ENCODE measurements at regions not wholly inside any gene's neighbourhood (a gene's known extent, or its start where the extent isn't known, plus 50 kb on each side); places are given as distances from the start of the nearest gene placed in this dataset.

DNA sequence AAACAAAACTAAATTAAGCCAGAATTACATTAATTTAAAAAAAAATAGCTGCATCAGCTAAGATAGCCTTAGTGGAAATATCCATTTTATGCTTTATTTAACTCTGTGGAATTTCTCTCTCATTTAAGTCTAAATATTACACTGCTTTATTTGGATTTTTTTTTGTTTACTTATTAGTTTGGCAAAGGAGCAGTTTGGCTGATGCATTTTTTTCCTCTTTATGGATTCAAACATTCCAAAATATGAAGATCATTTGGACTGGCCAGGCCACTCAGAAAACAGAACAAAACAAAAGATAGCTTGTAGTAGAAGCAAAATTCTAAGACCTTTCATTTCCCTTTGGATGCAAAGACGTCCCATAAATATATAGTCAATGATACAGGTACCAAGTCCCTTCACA lies 707.3 kb upstream of the UBE2E2 start:
- DNase-seq = no peak

DNA sequence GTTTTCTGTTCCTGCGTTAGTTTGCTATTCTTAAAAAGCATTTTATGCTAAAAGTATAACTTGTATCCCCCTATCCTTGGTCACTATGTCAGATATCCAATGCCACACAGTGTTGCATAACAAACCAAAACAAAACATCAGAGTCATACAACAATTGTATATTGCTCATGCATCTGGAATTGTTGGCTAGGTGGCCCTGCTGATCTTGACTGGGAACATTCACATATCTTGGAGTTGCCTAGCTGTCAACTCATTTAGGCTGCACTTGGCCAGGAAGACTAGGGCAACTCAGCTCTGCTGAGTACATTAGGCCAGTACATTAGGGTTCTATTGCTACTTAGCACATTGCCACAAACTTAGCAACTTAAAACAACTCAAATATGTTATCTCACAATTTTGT lies 706.5 kb upstream of the UBE2E2 start:
- no peak for DNase-seq

DNA sequence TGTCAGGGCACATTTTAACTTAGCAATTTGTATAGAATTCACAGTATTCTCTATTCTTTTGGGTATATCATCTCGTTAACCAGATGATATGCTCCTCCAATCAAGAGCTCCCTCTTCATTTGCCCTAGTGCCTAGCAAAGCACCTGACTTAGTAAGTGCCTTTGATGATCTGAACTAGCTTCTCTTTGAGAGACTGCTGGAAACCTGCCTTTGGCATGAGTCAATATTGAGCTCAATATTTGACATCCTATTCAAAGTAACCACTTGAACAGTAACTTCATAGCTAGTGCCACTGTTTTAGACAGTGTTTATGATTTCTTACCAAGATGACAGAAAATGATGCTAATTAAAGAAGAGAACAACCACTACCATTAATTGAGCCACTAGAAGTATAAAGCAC lies 696.3 kb upstream of the UBE2E2 start:
- no peak for DNase-seq

DNA sequence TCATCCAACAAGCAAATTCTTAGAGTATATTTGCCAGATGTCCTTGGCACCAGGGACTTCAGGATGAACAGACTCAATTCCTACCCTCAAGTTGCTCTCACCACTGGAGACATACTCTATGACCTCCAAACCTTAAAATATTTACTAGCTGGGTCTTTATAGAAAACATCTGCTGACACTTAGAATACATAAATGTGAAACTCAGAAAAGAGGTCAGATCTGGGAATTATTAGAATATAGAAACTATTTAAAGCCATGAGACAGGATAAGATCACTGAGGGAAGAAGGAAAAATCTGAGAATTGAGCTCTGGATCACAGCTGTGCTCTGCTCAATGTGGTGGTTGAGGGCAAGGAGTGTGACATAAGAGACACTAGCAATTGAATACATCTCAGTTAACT lies 695.4 kb upstream of the UBE2E2 start:
- DNase-seq = no peak

DNA sequence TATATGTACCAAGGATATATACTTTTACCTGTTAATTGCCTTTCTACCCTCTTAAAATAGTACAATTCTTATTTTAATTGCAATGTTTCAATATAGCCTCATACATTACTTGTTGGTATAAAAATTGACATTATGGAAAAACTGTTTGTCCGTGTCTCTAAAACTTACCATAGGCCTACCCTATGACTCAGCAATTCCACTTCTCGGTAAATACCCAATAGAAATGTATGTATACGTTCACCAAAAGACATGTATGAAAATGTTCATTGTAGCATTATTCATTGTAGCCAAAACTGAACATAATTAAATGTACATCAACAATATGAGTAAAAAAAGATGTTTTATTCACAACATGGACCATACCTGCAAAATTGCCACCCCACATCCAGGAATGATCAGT lies 679.2 kb upstream of the UBE2E2 start:
- no peak for DNase-seq

DNA sequence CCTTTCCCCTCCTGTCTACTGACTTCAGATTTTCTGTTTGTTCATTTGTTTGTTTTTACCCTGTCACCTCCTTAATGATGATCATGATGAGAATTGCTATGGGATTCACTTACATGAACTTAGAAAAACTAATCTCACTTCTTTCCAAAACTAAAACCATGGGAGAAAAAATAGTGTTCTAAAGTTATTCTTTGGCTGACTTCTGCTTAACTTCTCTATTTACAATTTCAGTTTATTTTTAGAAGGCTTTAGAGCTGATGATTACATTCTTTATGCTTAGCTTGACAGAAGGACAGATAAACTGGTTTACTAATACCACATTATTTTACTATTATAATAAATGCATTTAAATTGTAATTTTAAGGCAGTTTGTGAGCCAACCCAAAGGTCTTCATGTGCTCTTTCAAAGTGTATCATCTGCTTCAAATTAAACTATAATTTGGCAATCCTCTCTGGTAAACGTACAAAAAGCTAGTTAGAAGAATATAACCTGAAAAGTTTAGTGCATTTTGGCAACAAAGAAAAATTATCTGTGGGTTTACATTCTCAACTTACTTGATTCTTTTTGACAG lies 676.8 kb upstream of the UBE2E2 start:
- no peak for DNase-seq

DNA sequence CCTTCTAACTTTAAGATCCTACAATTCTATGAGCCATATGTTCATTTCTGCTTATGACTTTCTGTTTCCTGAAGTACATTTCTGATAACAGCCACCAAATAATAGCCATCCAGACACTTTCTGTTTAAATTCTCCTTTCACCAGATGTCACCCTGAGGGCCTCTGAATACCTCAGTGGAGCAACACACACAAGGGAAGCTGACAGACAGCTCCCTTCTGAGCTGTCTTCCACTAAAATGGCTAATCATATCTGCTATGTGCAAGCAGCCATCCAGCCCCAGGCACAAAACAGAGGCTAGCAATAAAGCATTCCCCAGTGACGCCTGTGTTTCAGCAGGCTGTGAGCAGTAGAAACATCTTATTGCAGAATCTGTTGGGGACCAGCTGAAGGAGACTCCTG lies 666.6 kb upstream of the UBE2E2 start:
- DNase-seq = no peak

DNA sequence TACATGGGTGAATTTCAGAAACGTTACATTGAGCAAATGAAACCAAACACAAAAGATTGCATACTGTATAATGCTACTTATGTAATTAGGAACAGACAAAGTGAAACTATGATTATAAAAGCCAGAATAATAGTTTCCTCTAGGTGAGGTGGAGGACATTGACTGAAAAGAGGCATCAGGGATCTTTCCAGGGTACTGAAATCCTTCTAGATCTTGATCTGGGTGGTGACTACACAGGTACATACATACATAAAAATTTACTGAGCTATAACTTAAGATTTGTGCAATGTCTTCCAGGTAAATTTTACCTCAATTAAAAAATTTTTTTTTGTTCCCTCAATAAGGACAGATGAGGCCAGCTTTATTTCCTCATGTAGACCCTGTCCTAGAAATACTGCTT lies 665.6 kb upstream of the UBE2E2 start:
- no peak for DNase-seq

DNA sequence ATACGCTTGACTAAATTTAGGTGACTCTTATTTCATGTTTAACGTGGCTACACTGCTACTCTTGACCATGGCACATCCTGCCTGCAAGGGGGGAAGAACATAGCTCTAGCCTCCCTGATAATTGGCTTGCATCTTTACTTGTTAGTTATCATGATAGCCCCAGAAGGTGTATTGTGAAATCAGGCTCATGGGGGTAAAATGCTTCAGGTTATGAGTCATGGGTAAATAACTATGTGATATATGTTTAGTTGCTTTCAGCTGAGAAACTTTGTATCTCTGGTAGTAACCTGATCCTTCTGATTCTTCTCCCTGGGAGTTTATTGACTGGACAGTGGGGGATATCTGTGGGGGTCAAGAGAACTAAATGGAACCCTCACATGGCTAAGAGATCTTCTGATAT lies 660.8 kb upstream of the UBE2E2 start:
- no peak for DNase-seq

DNA sequence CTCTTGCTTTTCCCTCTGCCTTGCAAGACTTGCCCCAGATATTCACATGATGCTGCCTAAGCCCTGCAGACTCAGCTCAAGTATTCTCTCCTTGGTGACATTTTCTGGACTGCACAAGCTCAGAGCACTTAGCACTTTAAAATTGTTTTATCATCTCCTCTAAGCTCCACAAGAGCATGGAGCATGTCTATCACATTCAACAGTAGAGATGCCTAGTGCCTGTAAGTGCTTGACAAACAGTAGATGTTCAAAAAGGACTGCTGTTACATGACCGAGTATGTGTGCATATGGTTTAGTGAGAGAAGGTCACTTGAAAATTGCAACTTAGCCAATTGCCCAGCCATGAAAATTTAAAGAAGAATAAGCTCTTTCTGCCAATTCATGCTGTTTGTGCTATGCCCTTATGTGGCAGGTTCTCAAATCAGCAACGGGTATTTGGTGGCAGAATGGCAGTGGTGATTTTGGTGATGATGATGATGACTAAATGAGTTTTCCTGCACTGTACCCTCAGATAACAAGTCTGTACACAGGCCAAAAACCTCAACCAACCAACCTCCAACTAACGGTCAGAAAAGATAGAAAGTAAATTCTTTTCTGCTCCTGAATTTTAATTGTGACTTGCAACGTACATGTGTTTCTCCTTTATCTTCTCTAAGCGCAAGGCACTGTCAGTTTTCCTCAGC lies 647.2 kb upstream of the UBE2E2 start:
- DNase-seq = peak; percentile 96

DNA sequence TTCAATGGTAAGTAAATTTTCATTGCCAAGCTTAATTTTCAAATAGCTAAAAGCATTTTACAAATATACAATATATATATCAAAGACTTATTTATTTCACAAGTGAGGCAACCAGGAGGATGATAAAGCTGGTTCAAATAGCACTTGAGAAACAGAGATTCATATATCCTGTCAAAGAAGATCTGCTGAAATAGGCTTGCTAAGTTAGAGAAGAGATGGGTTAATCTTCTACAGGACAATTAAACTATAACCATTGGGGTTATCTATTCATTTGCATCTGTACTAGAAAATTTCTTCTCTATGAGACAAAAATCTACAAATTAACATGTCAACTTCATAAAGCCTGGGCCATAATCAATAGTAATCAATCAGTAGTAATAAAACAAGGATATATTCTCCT lies 637.7 kb upstream of the UBE2E2 start:
- no peak for DNase-seq

DNA sequence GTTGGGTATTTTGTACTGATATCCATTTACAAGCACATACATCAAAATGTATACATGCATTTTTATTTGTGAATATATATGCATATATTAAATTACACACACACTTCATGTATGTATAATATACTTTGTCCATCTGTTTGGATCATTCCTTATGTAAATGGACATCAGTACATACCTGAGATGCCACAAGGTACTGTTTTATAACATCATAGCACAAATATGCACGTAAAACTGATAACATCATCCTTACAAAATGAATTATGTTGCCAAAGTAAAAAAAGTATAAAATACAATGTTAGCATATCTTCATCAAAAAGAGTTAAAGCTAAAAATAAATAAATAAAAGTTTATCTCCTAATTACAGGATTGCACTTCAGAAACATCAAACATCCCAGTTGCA lies 634.8 kb upstream of the UBE2E2 start:
- no peak for DNase-seq

DNA sequence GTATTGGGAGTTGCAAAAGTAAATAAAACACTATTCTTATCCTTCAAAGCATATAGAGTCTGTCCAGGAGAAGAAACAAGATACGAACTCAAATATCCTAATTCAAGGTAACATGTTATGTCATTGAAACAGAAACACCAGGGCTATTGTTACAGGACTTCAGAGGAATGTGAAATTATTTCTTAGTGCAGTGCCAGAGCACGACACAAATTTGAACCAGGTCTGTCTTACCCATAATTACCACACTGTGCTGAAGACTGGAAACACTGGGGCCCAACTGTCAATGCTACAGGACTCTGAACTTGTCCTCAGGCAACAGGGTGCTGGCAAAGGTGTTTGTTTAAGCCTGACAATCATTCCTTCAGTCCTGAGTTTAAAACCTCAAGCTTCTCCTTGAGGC lies 633.6 kb upstream of the UBE2E2 start:
- DNase-seq = no peak

DNA sequence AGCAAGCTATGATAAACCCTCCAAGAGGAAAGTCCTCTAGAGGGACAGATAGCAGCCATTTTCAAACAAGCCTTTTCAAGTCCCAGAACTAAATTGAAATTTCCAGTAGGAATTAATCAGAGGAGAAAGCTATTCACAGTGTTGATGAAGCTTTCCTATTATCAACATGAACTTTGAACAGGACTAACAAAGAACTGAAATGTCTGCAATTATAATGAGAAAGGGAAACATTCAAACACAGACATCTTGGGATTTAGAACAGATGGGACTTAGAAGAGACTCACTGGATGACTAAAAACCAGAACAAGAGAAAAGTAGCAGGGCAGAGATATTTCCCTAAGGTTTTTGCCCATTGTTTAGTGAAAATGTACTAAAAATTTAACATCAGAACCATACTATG lies 622.1 kb upstream of the UBE2E2 start:
- DNase-seq = no peak

DNA sequence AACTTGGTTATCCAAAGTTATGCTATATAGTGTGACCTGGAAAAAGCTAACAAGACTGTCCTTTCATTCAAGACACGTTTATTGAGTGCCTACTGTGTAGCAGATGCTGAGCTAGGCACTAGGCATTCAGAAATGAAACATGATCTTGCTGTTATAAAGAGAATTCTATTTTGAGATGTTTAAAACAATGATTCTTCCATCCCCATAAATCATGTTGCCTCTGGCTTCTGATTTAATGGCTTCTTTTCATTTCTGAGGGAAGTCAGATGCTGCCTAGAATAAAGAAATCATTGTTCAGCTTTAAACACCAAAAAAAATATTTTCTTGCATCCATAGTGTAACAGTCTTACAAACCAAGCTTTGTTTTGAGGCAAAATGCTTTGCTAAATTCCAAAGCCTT lies 620.9 kb upstream of the UBE2E2 start:
- DNase-seq = no peak

DNA sequence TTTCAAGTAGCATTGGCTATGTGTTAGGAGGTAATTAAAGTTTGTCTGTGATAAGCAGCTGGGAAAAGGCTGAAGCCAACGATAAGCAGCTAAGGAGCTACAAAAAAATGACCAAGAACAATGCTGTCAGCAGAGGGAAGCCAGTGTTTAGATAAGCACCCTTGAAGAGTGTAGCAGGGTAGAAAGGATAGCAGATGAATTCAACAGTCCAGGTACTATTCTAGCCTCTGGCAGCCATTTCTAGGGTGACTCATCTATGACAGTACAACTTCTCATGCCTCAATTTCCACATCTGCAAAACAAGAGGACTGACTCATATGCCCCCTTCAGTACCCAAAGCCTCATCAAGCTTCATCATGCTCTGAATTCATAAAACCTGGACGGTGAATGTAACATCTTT lies 617.6 kb upstream of the UBE2E2 start:
- DNase-seq = no peak

DNA sequence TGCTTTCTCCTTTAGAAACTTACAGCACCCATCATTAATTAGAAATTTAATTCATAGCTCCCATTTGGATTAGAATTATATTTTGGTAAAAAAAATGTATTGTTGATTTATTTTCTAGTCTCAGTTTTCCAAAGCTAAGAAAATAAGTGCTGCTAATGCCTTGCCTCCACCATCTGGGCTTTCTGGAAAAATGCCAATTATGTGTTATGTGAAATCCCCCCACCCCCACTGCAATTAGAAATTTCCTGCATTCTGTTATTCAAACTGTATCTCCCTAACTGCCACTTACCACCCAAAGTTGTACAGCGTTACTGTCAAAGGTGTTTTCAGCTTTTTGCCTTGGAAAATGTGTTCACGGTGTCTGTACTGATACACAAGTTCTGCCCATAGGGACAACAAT lies 617.2 kb upstream of the UBE2E2 start:
- no peak for DNase-seq

DNA sequence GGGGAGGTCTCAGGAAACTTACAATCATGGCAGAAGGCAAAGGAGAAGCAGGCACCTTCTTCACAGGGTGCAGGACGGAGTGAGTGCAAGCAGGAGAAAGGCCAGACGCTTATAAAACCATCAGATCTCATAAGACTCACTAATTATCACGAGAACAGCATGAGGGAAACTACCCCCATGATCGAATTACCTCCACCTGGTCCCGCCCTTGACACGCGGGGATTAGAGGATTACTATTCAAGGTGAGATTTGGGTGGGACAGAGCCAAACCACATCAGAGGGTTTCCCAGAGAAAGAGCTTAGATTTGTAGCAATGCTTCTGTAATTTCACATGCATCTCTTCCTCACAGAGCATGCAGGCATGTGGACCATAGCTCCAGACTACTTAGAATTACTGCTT lies 615.7 kb upstream of the UBE2E2 start:
- DNase-seq = no peak

DNA sequence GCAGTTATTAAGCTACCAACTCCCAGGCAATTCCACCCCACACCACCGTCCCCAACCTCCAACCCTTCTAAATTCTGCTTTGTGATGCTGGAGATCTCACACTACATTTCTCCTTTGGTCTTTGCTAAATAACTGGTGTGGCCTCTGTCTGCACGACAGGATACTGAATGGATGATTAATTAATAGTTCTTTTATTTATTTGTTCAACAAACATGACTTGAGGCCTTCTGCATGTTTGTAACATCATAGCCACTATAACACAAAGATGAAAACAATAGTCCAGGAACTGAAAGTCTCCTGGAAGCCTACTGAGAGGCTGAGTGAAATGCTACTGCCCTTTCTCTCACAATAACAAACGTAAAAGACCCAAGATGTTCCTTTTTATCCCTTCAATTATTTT lies 609.5 kb upstream of the UBE2E2 start:
- DNase-seq = no peak

DNA sequence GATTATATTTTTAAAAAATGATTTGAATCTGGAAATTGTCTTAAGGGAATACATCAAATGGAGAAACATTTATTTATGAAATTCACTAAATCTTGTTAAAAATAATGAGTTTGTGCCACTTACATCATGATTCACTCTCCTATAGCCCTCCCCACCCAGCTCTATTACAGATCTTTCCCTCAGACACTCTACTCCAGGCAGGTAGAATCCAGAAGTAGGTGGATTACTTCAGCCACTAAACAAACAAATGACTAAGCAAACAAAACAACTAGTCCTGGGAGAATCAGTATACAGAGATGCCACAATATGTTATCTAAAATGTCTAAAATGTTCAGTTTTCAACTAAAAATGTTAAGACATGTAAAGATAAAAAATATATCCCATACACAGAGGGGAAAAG lies 608.1 kb upstream of the UBE2E2 start:
- no peak for DNase-seq

DNA sequence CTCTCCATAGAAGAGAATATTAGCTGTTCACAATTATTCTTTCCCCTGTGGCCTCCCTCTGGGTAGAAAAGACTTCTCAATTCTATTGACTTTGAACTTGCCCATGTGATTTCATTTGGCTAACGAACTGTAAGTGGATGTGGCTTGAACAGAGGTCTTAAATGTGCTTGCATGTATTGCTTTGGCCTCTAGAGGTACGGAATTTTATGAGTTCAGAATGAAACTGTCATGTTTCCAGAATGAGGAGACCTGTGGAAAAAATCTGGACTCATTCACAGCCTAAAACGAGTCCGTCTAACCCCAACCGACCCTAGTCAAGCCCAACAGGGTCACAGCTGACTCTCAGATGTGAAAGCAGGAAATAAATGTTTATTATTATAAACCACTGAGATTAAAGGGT lies 596.7 kb upstream of the UBE2E2 start:
- DNase-seq = no peak

DNA sequence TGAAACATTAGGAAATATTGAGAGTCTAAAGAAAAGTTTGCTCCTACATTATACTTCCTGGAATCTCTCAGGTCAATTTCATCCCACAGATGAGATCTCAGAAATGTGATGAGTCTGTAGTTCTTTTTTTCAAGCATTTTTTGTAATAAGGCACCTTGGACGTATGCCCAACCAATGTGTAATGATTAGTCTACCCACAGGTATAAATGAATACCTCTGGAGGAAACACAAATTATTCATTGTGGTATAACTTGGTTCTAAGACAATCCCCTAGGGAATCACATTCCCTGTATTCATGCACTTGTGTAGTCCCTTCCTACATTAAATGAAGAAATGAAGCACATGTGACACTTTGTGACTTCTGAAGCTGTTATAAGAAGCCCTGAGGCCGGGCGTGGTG lies 596.2 kb upstream of the UBE2E2 start:
- no peak for DNase-seq

DNA sequence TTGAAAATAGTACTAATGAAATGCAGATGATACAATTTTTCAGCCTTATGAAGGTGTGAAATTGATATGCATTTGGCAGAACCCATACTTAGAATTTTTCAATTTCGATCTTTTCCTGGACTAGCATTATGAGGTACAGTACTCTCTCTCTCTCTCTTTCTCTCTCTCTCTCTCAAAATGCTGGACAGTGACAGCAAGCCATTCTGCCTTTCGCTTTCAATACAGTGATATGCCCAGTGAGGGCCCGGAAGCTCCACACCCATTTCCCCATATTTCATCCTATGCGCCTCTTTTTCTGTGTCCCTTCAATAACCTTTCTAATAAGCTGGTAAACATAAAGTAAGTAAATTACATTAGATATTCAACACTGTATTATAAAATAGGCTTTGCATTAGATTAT lies 595.0 kb upstream of the UBE2E2 start:
- DNase-seq = no peak

DNA sequence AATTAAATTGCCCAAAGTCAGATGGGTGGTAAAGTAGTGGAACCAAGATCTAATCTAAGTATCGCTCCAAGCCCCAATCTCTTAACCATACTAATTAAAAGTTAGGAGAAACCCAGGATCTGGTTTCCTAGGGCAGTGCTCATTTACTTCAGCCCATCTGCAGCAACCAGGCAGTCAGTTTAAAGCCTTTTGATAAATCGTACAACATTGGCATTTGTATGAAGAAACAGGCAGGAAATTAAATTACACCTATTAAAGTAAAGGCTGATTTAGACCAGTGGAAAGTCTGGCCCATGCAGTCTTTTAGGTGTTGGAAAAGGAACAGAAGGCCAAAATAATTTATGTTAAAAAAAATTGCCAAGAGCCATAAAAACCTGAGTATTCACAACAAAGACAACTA lies 594.4 kb upstream of the UBE2E2 start:
- DNase-seq = no peak

DNA sequence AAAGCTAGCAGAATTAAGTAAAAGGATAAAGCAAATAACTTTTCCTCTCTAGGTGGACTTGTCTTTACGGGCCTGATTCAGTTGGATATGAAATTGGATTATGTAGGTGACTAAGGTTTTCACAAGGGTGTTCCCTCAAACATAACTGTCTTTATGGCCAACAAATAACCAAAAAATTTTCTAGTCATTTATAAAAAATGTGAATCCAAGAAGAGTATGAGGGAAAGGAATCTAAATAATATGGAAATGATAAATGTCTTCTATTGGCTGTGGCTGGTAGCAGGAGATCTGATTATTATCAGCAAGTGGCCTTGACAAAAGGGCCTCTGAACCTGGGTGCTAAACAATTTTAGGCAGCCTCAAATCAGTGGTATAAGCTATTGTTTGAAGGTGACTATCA lies 594.0 kb upstream of the UBE2E2 start:
- DNase-seq = no peak

DNA sequence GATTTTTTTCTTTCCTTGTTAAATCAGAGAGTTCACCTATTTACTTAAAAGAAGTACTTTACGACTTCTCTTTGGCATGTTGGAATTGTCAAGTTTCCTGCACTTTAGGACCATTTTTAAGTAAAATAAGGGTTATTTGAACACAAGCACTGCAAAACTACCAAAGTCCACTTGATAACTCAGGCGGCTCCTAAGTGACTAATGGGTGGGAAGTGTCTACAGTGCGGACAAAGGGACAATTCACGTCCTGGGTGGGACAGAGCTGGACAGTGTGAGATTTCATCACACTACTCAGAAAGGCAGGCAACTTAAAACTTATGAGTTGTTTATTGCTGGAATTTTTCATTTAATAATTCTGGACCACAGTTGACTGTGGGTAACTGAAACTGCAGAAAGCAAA lies 590.2 kb upstream of the UBE2E2 start:
- DNase-seq = no peak
